ENCODE measurements at regions not wholly inside any gene's neighbourhood (a gene's known extent, or its start where the extent isn't known, plus 50 kb on each side); places are given as distances from the start of the nearest gene placed in this dataset.
"Not testable (repeated sequence)": the region's sequence is repeated elsewhere in the genome, so short reads cannot be mapped to it uniquely, and the experiment has no call there.

- no peak for DNase-seq (ENCODE audit: low read depth in 2 of 3, low spot score in 1 of 3)
Observed at GRCh38 chr6:5840734-5841390, 165.9 kb downstream of the NRN1 start.

- DNase-seq (ENCODE audit: low read depth in 2 of 3, low spot score in 1 of 3): no peak
Observed at GRCh38 chr6:5838656-5839396, 167.9 kb downstream of the NRN1 start.

GRCh38 chr6:5837323-5837722, 169.4 kb downstream of the NRN1 start:
- no peak for DNase-seq (ENCODE audit: low read depth in 2 of 3, low spot score in 1 of 3)

- not testable (repeated sequence) for DNase-seq (ENCODE audit: low read depth in 2 of 3, low spot score in 1 of 3)
Observed at GRCh38 chr6:5836597-5836996, 170.1 kb downstream of the NRN1 start.

- no peak for DNase-seq (ENCODE audit: low read depth in 2 of 3, low spot score in 1 of 3)
Observed at GRCh38 chr6:5833120-5833519, 173.6 kb downstream of the NRN1 start.

GRCh38 chr6:5832668-5833067, 174.1 kb downstream of the NRN1 start:
- DNase-seq (ENCODE audit: low read depth in 2 of 3, low spot score in 1 of 3): no peak

- peak in 1 of 3 donors; percentile 17 for DNase-seq (ENCODE audit: low read depth in 2 of 3, low spot score in 1 of 3)
Observed at GRCh38 chr6:5831219-5831862, 175.4 kb downstream of the NRN1 start.

- DNase-seq (ENCODE audit: low read depth in 2 of 3, low spot score in 1 of 3): no peak
Observed at GRCh38 chr6:5828296-5828695, 178.4 kb downstream of the NRN1 start.

GRCh38 chr6:5827056-5827904, 179.4 kb downstream of the NRN1 start:
- no peak for DNase-seq (ENCODE audit: low read depth in 2 of 3, low spot score in 1 of 3)

GRCh38 chr6:5824382-5824983, 182.2 kb downstream of the NRN1 start:
- DNase-seq (ENCODE audit: low read depth in 2 of 3, low spot score in 1 of 3): not testable (repeated sequence)
